K562 (cell line): ENCODE measurements at regions not wholly inside any gene's neighbourhood (a gene's known extent, or its start where the extent isn't known, plus 50 kb on each side); places are given as distances from the start of the nearest gene placed in this dataset.

Experiments
- ATAC-seq: fragments of 200-7000 bp; cut with Tn5 transposase; 3 replicates; pipeline ENCODE4 v1.9.1; 2020; ENCODE audit warnings: moderate library complexity
- BruUV-seq: library from RNA; stranded (reverse); fragments of 400-500 nt; replicated peaks from 2 replicates; lab custom pipeline; 2021; lab: Mats Ljungman, UMichigan
- CTCF ChIA-PET: fragments of 300-600 bp; formaldehyde crosslinking; extraction: SDS; loops from one replicate; lab custom pipeline; 2021; ENCODE audit warnings: low intra/inter-chr PET ratio; lab: Yijun Ruan, JAX
- POLR2A ChIA-PET: fragments of 300-600, 350-650 bp; sonication (Branson Sonifier 250); formaldehyde crosslinking; extraction: SDS; loops from one replicate; lab custom pipeline; 2021; ENCODE audit warnings: antibody characterized with exemption, inconsistent platforms; lab: Yijun Ruan, JAX
- DNase-seq, 4 experiments: peaks; one replicate each; pipeline versions ENCODE4 v3.0.0 to v3.0.0-alpha.2; 2011 to 2018; ENCODE audit warnings: low spot score in 3 of 4, mixed read lengths in 3 of 4; ENCODE audit errors: extremely low read depth in 1 of 4
- FAIRE-seq: peaks from 2 replicates; lab custom pipeline; 2011; peaks lifted over from hg19 to GRCh38; lab: Jason Lieb, UNC
- H2AFZ ChIP-seq: 2 replicates; pipeline ENCODE4 v1.6.0; 2011; ENCODE audit warnings: low read depth, low read length, control low read depth, inconsistent platforms
- H3K27ac ChIP-seq: fragments of 200-600 bp; 3 replicates; pipeline ENCODE4 v1.8.0; 2011; ENCODE audit warnings: low read depth, mild to moderate bottlenecking, control low read depth, inconsistent platforms, low read length, moderate library complexity, mixed read lengths; ENCODE audit errors: extremely low read depth
- H3K27me3 ChIP-seq, 2 experiments: fragments of 300-600 bp in 1 of 2; 2 replicates in 1 of 2; 3 replicates in 1 of 2; pipeline versions ENCODE4 v1.6.0 to v1.8.0; 2011; ENCODE audit warnings: inconsistent platforms in 2 of 2, low read length in 2 of 2, mild to moderate bottlenecking in 1 of 2, mixed read lengths in 1 of 2, moderate library complexity in 1 of 2; ENCODE audit not compliant: control insufficient read depth in 2 of 2, insufficient read depth in 2 of 2
- H3K36me3 ChIP-seq: fragments of 300-600 bp; 3 replicates; pipeline ENCODE4 v1.8.0; 2011; ENCODE audit warnings: mild to moderate bottlenecking, low read length, inconsistent platforms; ENCODE audit not compliant: control insufficient read depth, insufficient read depth
- H3K4me1 ChIP-seq, 2 experiments: fragments of 200-600 bp in 1 of 2; replicated peaks in 1 of 2; 2 replicates in 1 of 2; 3 replicates in 1 of 2; pipeline versions ENCODE4 v1.5.1 to v1.8.0; 2011; ENCODE audit warnings: inconsistent platforms in 2 of 2, low read length in 2 of 2, mild to moderate bottlenecking in 1 of 2, mixed read lengths in 1 of 2, moderate library complexity in 1 of 2; ENCODE audit not compliant: control insufficient read depth in 2 of 2, insufficient read depth in 2 of 2
- H3K4me2 ChIP-seq: 2 replicates; pipeline ENCODE4 v1.6.1; 2011; ENCODE audit warnings: low read length, control low read depth, inconsistent platforms, mixed read lengths; ENCODE audit not compliant: insufficient read depth
- H3K4me3 ChIP-seq: fragments of 200-600 bp; sonication (generic), shearing (Covaris generic); 2 replicates; pipeline ENCODE4 v1.5.1; 2016; ENCODE audit warnings: control low read depth, inconsistent platforms
- H3K79me2 ChIP-seq: fragments of 200-600 bp; 3 replicates; pipeline ENCODE4 v1.8.0; 2011; ENCODE audit warnings: low read length, inconsistent platforms; ENCODE audit not compliant: control insufficient read depth, insufficient read depth
- H3K9ac ChIP-seq, 2 experiments: 2 replicates each; pipeline versions ENCODE4 v1.6.0 to v1.6.1; 2011; ENCODE audit warnings: low read depth in 2 of 2, low read length in 2 of 2, control low read depth in 1 of 2, inconsistent platforms in 1 of 2, mild to moderate bottlenecking in 1 of 2, mixed read lengths in 1 of 2; ENCODE audit not compliant: insufficient read depth in 1 of 2
- H3K9me1 ChIP-seq: one replicate; pipeline ENCODE4 v1.6.0; 2011; ENCODE audit warnings: inconsistent platforms, mild to moderate bottlenecking, low read length, moderate library complexity; ENCODE audit not compliant: control insufficient read depth, insufficient read depth
- H3K9me3 ChIP-seq: replicated peaks from 2 replicates; pipeline ENCODE4 v1.5.1; 2011; ENCODE audit warnings: low read depth, low read length, inconsistent platforms; ENCODE audit not compliant: control insufficient read depth, insufficient read depth
- H4K20me1 ChIP-seq: replicated peaks from 2 replicates; pipeline ENCODE4 v1.6.1; 2011; ENCODE audit warnings: low read length, inconsistent platforms, mixed read lengths; ENCODE audit not compliant: control insufficient read depth, insufficient read depth
- CSDE1 ChIP-seq, 2 experiments: fragments of 450-650 bp; IDR thresholded peaks; 2 replicates each; pipeline ENCODE4 v1.6.1; 2016; ENCODE audit warnings: mild to moderate bottlenecking in 1 of 2
- ETV5 ChIP-seq: sonication (generic); formaldehyde crosslinking; IDR thresholded peaks from 2 replicates; pipeline ENCODE4 v1.4.0; 2020; ENCODE audit warnings: low read depth, mild to moderate bottlenecking, missing genetic modification reagents
- FIP1L1 ChIP-seq: fragments of 200-400 bp; formaldehyde crosslinking; IDR thresholded peaks from 2 replicates; pipeline ENCODE4 v1.6.1; 2018; ENCODE audit warnings: mild to moderate bottlenecking, low read depth, low read length; ENCODE audit not compliant: poor library complexity, severe bottlenecking
- IFI16 ChIP-seq: fragments of 250-450 bp; sonication (Bioruptor Pico); IDR thresholded peaks from 2 replicates; pipeline ENCODE4 v2.1.2; 2022; ENCODE audit warnings: mild to moderate bottlenecking, inconsistent platforms
- JUN ChIP-seq, 2 experiments: sonication (generic) in 1 of 2; formaldehyde crosslinking in 1 of 2; IDR thresholded peaks; 2 replicates each; pipeline versions ENCODE4 v1.6.1 to v1.8.0; 2012 to 2022; ENCODE audit warnings: borderline replicate concordance in 2 of 2, mild to moderate bottlenecking in 2 of 2, improper control_type of control experiment in 1 of 2, low read depth in 1 of 2, low read length in 1 of 2, missing genetic modification reagents in 1 of 2
- MEIS2 ChIP-seq: fragments of 450-650 bp; IDR thresholded peaks from 2 replicates; pipeline ENCODE4 v1.6.1; 2014; ENCODE audit warnings: mild to moderate bottlenecking; ENCODE audit not compliant: partially characterized antibody
- WHSC1 ChIP-seq: IDR thresholded peaks from one replicate; pipeline ENCODE4 v1.6.1; 2012; ENCODE audit warnings: low read length, control low read depth, inconsistent platforms
- ZBTB7A ChIP-seq: IDR thresholded peaks from 2 replicates; pipeline ENCODE4 v1.6.1; 2011; ENCODE audit warnings: low read depth, mild to moderate bottlenecking, low read length, moderate library complexity, borderline replicate concordance; ENCODE audit not compliant: control insufficient read depth
- ZNF668 ChIP-seq: fragments of 250-450 bp; sonication (Bioruptor Pico); IDR thresholded peaks from 2 replicates; pipeline ENCODE4 v1.8.0; 2022; ENCODE audit warnings: mild to moderate bottlenecking, inconsistent platforms
- WGBS: fragments of 100-300 bp; shearing (Covaris generic); methylation state at CpG from one replicate; pipeline ENCODE4 v1.1.6; 2016; ENCODE audit warnings: low coverage, mixed read lengths; ENCODE audit not compliant: insufficient coverage; ENCODE audit errors: missing lambda C conversion rate; 5-methylcytosine and 5-hydroxymethylcytosine counted together
- in situ Hi-C: fragments of 300-500 bp; cut with MboI; formaldehyde crosslinking; loops from 4 replicates; pipeline ENCODE4 v1.15.0; 2018; ENCODE audit warnings: inconsistent platforms, mixed read lengths
- intact Hi-C: fragments of 100-400 bp; cut with micrococcal nuclease; formaldehyde crosslinking; loops from 2 replicates; pipeline ENCODE4 v1.14.2; 2022
- TF ChIP-seq, protein P1 (sequence below): fragments of 250-450 bp; sonication (Bioruptor Pico); IDR thresholded peaks from 2 replicates; pipeline ENCODE4 v1.5.1; 2021; ENCODE audit warnings: mild to moderate bottlenecking
- TF ChIP-seq, protein P2 (sequence below): fragments of 250-450 bp; sonication (Bioruptor Pico); IDR thresholded peaks from 2 replicates; pipeline ENCODE4 v1.8.0; 2021; ENCODE audit warnings: borderline replicate concordance, mild to moderate bottlenecking, moderate library complexity; ENCODE audit not compliant: poor library complexity, severe bottlenecking

DNA sequence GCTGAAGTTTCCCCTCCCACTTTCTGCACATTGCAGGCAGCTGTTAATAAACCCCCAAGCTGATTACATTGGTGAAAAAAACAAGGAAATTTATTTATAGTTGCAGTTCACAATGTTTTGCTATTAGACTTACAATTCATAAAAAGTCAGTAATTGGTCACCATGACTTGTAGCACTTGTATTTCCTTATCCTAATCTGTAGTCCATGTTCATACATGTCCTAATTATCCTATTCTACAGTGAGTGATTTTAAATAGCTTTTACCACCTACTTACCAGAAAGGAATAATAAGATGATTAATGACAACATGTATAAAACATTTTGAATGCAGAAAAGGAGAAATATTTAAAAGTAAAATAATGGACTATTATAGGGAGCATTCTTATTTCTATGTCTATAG lies 760.0 kb upstream of the RIOK2 start (continued):
- TF ChIP-seq WHSC1, result no peak
- TF ChIP-seq, protein P1, sequence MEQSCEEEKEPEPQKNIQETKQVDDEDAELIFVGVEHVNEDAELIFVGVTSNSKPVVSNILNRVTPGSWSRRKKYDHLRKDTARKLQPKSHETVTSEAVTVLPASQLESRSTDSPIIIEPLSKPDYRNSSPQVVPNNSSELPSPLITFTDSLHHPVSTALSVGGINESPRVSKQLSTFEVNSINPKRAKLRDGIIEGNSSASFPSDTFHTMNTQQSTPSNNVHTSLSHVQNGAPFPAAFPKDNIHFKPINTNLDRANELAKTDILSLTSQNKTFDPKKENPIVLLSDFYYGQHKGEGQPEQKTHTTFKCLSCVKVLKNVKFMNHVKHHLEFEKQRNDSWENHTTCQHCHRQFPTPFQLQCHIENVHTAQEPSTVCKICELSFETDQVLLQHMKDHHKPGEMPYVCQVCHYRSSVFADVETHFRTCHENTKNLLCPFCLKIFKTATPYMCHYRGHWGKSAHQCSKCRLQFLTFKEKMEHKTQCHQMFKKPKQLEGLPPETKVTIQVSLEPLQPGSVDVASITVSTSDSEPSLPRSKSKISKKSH (CRISPR knock-in tag), result no peak
- no peak for TF ChIP-seq FIP1L1
- TF ChIP-seq, protein P2, sequence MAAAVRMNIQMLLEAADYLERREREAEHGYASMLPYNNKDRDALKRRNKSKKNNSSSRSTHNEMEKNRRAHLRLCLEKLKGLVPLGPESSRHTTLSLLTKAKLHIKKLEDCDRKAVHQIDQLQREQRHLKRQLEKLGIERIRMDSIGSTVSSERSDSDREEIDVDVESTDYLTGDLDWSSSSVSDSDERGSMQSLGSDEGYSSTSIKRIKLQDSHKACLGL (CRISPR knock-in tag), result no peak
- TF ChIP-seq CSDE1 (IDR thresholded peaks at IDR 0.05), result no peak
- TF ChIP-seq, all 486 proteins: peak for 0

DNA sequence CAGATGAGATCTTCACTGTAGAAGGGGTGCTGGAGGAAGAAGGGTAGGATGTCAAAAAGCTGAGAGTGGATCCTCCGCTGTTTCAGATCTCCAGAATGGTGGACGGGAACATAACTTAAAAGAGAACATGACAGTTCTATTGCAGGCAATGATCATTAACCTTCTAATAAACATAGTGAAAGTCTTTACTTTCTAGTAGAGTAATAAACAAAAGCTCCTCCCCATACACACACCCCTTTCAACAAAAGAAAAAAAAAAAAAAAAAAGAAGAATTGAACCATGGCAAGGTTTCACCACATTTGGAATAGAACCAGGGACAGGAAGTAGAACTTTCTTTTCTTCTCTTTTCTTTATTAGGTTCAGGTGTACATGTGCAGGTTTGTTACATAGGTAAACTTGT lies 768.1 kb upstream of the RIOK2 start:
- H3K9me3 ChIP-seq, result 0 out of 2 replicates have a peak, but pooled peaks cover 1% of the 10 kb centered on the region
- no peaks in the 10 kb centered on the region for H3K79me2 ChIP-seq
- no peak for FAIRE-seq
- H3K9me1 ChIP-seq, result no peaks in the 10 kb centered on the region
- H3K4me1 ChIP-seq, result no peaks in the 10 kb centered on the region
- no peak for ATAC-seq
- no peak overlapping the region for H3K9ac ChIP-seq
- TF ChIP-seq JUN (IDR thresholded peaks at IDR 0.05; ENCODE audit: borderline replicate concordance, low read depth, low read length) (no peak), JUN (CRISPR knock-in tag; IDR thresholded peaks at IDR 0.05; ENCODE audit: borderline replicate concordance) (no peak), IFI16 (no peak), ZBTB7A (no peak), MEIS2 (no peak), ZNF668 (CRISPR knock-in tag) (no peak), ETV5 (CRISPR knock-in tag) (no peak)
- TF ChIP-seq, all 486 proteins: peak for 0
- in situ Hi-C loops, result no loop called here
- Histone ChIP-seq H2AFZ (no peak overlapping the region), H3K27me3 (no peaks in the 10 kb centered on the region), H3K4me2 (no peak overlapping the region), H4K20me1 (no peaks in the 10 kb centered on the region), H3K4me3 (no peak overlapping the region), H3K27ac (no peak overlapping the region), H3K36me3 (no peaks in the 10 kb centered on the region)
- no peak for DNase-seq
- WGBS, result 0% methylated on average over 2 of the region's 2 CpGs
- intact Hi-C loops, result no loop called here
- CTCF ChIA-PET, result no interaction called here
- POLR2A ChIA-PET, result no interaction called here
- no TSS peak for BruUV-seq
